Ascending aorta (tissue), 2 donors: ENCODE measurements at regions not wholly inside any gene's neighbourhood (a gene's known extent, or its start where the extent isn't known, plus 50 kb on each side); places are given as distances from the start of the nearest gene placed in this dataset.
"Not testable (repeated sequence)": the region's sequence is repeated elsewhere in the genome, so short reads cannot be mapped to it uniquely, and the experiment has no call there.

Experiments
- DNase-seq, 2 donors: peaks; one replicate each; pipeline ENCODE4 v3.0.0-alpha.2; 2019; ENCODE audit warnings: low spot score in 2 of 2
- H3K27ac ChIP-seq, 2 donors: fragments of 200-600 bp; sonication (generic); one replicate each; pipeline ENCODE4 v1.5.1; 2016 to 2017; ENCODE audit warnings: mild to moderate bottlenecking in 1 of 2
- H3K27me3 ChIP-seq: fragments of 200-600 bp; sonication (generic); one replicate; pipeline ENCODE4 v1.5.1; 2017
- H3K36me3 ChIP-seq, 2 donors: fragments of 200-600 bp; sonication (generic); one replicate each; pipeline ENCODE4 v1.5.1; 2016
- H3K4me1 ChIP-seq, 2 donors: fragments of 200-600 bp; sonication (generic); one replicate each; pipeline ENCODE4 v1.5.1; 2016 to 2017; ENCODE audit warnings: mild to moderate bottlenecking in 1 of 2
- H3K4me3 ChIP-seq, 2 donors: fragments of 200-600 bp; sonication (generic); one replicate each; pipeline ENCODE4 v1.5.1; 2016 to 2017; ENCODE audit warnings: mild to moderate bottlenecking in 1 of 2
- H3K9me3 ChIP-seq, 2 donors: fragments of 200-600 bp; sonication (generic); one replicate each; pipeline ENCODE4 v1.5.1; 2016
- CTCF ChIP-seq, 3 experiments: fragments of 200-600 bp in 2 of 3; fragments of 450-650 bp in 1 of 3; sonication (generic) in 2 of 3; IDR thresholded peaks; one replicate each; pipeline ENCODE4 v1.5.1; 2016 to 2019; ENCODE audit warnings: antibody characterized with exemption in 3 of 3, mild to moderate bottlenecking in 1 of 3, moderate library complexity in 1 of 3
- intact Hi-C: fragments of 100-400 bp; cut with DNase I; formaldehyde crosslinking; loops from one replicate; pipeline ENCODE4 v1.15.1; 2023

DNA sequence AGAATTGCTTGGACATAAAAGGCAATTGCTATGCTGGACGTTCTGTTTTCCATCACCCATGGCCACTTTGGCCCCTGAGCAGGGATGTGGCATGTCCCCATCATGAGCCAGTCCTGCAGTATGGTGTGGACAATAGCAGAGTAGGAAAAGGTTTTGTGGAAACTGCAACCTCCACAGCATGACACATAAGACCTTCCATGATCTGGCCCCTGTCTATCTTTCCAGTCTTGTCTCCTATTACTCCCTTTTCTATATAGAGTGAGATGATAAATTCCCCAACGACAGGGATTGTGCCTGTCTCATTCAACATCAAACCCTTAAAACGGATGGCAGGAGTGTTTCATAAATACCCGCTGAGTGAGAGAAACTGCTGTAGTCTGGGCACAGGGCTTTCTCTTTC is 174.7 kb upstream of the PTCH1 start:
- TF ChIP-seq CTCF (IDR thresholded peaks at IDR 0.05), result no peak
- no peak overlapping the region for H3K4me3 ChIP-seq
- H3K9me3 ChIP-seq, result no peaks in the 10 kb centered on the region
- no peak for DNase-seq
- no peak overlapping the region for H3K27ac ChIP-seq
- H3K27me3 ChIP-seq, result no peaks in the 10 kb centered on the region
- no peaks in the 10 kb centered on the region for H3K36me3 ChIP-seq
- H3K4me1 ChIP-seq, result no peaks in the 10 kb centered on the region
- intact Hi-C loops, result no loop called here

GRCh38 chr9:95689669-95690068 is 172.9 kb upstream of the PTCH1 start:
- no peak for DNase-seq
- Histone ChIP-seq H3K27ac (no peak overlapping the region), H3K4me3 (no peak overlapping the region), H3K4me1 (no peaks in the 10 kb centered on the region), H3K27me3 (no peaks in the 10 kb centered on the region), H3K36me3 (no peaks in the 10 kb centered on the region), H3K9me3 (no peaks in the 10 kb centered on the region)
- intact Hi-C loops, result no loop called here
- TF ChIP-seq CTCF (IDR thresholded peaks at IDR 0.05), result no peak

- intact Hi-C loops, result no loop called here
- Histone ChIP-seq H3K4me1 (no peaks in the 10 kb centered on the region), H3K4me3 (no peak overlapping the region), H3K9me3 (no peaks in the 10 kb centered on the region), H3K36me3 (no peaks in the 10 kb centered on the region), H3K27me3 (no peaks in the 10 kb centered on the region), H3K27ac (no peak overlapping the region)
- no peak for TF ChIP-seq CTCF (IDR thresholded peaks at IDR 0.05)
- no peak for DNase-seq
Observed at GRCh38 chr9:95684516-95684915, 167.7 kb upstream of the PTCH1 start.

- H3K27me3 ChIP-seq, H3K27ac ChIP-seq, H3K9me3 ChIP-seq, H3K36me3 ChIP-seq, intact Hi-C loops, H3K4me1 ChIP-seq, H3K4me3 ChIP-seq, DNase-seq: not testable (repeated sequence)
Observed at GRCh38 chr9:95680306-95680705, 163.5 kb upstream of the PTCH1 start.

GRCh38 chr9:95679874-95680273 is 163.1 kb upstream of the PTCH1 start:
- no peaks in the 10 kb centered on the region for H3K9me3 ChIP-seq
- no peaks in the 10 kb centered on the region for H3K27me3 ChIP-seq
- intact Hi-C loops, result no loop called here
- H3K4me1 ChIP-seq, result peaks cover 0 to 2% of the 10 kb centered on the region in 2 donors
- H3K4me3 ChIP-seq, result no peak overlapping the region
- no peak for TF ChIP-seq CTCF (IDR thresholded peaks at IDR 0.05)
- DNase-seq, result no peak
- no peak overlapping the region for H3K27ac ChIP-seq
- no peaks in the 10 kb centered on the region for H3K36me3 ChIP-seq

DNA sequence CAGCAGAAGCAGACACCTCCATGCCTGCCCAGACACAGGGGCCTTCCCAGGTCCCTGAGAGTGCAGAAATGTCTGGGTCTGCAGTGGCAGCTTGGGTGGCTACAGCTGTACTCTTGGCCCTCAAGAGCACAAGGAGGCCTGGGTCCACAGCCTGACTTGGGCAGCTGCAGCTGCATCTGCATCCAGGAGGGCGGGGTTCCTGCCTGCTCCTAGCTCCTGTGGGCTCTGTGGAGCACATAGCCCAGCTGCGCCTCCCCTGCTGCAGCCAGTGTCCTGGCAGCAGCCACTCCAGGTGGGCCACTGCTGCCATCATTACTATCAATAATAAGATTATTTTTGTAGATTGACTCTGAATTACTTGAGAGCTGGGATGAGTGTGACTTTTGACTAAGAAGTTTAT is 162.0 kb upstream of the PTCH1 start:
- TF ChIP-seq CTCF (IDR thresholded peaks at IDR 0.05), result no peak
- Histone ChIP-seq H3K36me3 (no peaks in the 10 kb centered on the region), H3K4me3 (no peak overlapping the region), H3K27me3 (no peaks in the 10 kb centered on the region), H3K9me3 (no peaks in the 10 kb centered on the region), H3K27ac (no peak overlapping the region), H3K4me1 (peaks cover 0 to 7% of the 10 kb centered on the region in 2 donors)
- intact Hi-C loops, result no loop called here
- no peak for DNase-seq
